ENCODE measurements at regions not wholly inside any gene's neighbourhood (a gene's known extent, or its start where the extent isn't known, plus 50 kb on each side); places are given as distances from the start of the nearest gene placed in this dataset.

- no peak overlapping the region for H3K4me3 ChIP-seq (ENCODE audit: low read depth, low read length)
- TF ChIP-seq, protein P1, sequence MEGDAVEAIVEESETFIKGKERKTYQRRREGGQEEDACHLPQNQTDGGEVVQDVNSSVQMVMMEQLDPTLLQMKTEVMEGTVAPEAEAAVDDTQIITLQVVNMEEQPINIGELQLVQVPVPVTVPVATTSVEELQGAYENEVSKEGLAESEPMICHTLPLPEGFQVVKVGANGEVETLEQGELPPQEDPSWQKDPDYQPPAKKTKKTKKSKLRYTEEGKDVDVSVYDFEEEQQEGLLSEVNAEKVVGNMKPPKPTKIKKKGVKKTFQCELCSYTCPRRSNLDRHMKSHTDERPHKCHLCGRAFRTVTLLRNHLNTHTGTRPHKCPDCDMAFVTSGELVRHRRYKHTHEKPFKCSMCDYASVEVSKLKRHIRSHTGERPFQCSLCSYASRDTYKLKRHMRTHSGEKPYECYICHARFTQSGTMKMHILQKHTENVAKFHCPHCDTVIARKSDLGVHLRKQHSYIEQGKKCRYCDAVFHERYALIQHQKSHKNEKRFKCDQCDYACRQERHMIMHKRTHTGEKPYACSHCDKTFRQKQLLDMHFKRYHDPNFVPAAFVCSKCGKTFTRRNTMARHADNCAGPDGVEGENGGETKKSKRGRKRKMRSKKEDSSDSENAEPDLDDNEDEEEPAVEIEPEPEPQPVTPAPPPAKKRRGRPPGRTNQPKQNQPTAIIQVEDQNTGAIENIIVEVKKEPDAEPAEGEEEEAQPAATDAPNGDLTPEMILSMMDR (IDR thresholded peaks at IDR 0.05; ENCODE audit: borderline replicate concordance, insufficient read depth, low read depth, low read length) = no peak
Observed at GRCh38 chr15:77731945-77732344, 99.2 kb upstream of the LINGO1 start.

- TF ChIP-seq, protein P1 (IDR thresholded peaks at IDR 0.05; ENCODE audit: borderline replicate concordance, insufficient read depth, low read depth, low read length) = no peak
Observed at GRCh38 chr15:77731067-77731466, 98.4 kb upstream of the LINGO1 start.

DNA sequence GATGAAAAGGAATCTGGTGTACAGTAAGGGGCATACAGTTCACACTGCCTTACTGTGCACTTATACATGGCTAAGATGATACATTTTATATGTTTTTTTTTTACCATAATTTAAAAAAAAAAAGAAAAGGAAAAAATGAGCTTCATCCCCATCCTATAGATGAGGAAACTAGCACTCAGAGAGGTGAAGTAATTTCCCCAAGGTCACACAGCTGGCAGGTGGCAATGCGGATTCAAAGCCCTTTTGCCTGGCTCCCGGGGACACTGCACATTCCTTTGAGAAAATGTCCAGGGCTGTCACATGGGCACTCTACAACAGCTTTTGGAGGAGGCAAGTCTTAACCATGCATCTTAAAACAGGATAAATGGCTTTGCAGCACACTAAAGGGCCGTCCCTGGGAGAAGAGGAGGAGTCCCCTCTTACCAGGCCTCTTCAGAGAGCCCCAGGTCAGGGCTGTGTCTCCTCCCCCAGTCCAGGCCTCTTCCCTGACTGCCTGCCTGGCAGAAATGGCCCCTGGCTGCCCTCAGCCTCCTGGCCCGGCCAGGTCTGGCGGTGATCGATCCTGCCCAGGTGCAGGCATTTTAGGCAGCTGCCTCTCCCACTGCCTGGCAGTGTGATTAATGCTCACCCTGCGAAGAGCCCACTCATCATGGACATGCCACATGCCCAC, 95.1 kb upstream of the LINGO1 start:
- H3K4me3 ChIP-seq (ENCODE audit: low read depth, low read length) = no peak overlapping the region
- TF ChIP-seq, protein P1 (IDR thresholded peaks at IDR 0.05; ENCODE audit: borderline replicate concordance, insufficient read depth, low read depth, low read length) = no peak

More at GRCh38 chr15:77731067-77731466, 98.4 kb upstream of the LINGO1 start:
- no peak overlapping the region for H3K4me3 ChIP-seq (ENCODE audit: low read depth, low read length)

DNA sequence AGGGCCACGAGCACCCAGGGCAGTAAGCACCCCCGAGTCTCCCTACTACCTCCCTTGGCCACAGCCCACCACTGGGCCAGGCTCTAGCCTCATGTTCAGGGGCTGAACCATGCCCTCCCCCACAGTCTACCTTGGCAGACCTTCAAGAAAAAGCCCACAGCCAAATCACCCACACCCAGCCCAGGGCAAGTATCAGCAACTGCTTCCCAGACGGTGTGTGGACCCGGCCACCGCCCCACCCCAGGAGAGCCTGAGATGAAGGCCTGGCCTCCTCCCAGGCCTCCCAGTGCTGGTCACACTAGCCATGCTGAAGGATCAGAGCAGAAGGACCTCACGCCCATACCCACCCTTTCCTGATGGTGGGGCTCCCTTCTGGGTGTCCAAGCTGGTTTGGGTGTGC, 92.0 kb upstream of the LINGO1 start:
- TF ChIP-seq, protein P1 (IDR thresholded peaks at IDR 0.05; ENCODE audit: borderline replicate concordance, insufficient read depth, low read depth, low read length) = no peak

DNA sequence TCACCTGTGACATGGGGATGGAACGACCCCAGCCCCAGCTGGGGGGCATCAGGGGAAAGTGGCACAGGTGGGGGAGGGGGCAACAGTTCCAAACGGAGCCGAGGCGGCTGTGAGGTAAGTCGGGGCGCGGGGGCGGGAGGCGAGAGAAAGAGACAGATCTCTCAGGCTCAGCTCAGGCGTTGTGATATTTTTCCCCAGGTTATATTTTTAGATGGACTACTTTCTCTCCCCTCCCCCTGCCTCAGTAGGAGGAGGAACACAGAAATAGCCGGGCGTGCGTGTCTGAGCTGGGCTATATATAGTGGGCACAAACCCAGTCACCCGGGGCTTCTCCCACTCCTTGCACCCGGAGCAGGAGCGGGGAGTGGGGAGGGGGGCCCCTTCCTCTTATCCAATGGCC, 91.0 kb upstream of the LINGO1 start:
- H3K4me3 ChIP-seq (ENCODE audit: low read depth, low read length) = no peak overlapping the region
- TF ChIP-seq, protein P1 (IDR thresholded peaks at IDR 0.05; ENCODE audit: borderline replicate concordance, insufficient read depth, low read depth, low read length) = no peak

More for the DNA sequence above, 92.0 kb upstream of the LINGO1 start:
- no peak overlapping the region for H3K4me3 ChIP-seq (ENCODE audit: low read depth, low read length)

GRCh38 chr15:77722759-77723460, 90.2 kb upstream of the LINGO1 start:
- TF ChIP-seq, protein P1 (IDR thresholded peaks at IDR 0.05; ENCODE audit: borderline replicate concordance, insufficient read depth, low read depth, low read length) = no peak
- H3K4me3 ChIP-seq (ENCODE audit: low read depth, low read length) = no peak overlapping the region

DNA sequence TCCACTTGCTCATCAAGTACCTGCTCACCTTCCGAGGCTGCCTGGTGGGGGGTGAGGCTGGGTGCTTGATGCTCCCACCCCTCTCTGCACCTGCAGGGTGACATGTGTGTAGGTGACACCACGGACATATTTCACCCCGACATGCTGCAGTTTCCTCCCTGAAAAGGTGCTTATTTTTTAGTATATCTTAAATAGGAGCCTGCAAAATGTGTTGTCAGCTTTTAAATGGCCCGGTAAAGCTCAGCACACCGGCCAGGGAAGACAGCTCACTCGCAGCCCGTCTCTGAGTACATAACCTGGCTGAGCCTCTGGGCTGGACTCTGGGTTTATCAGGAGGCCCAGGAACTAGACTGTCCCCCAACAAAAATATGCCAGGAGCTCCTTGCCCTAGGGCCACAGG, 89.3 kb upstream of the LINGO1 start:
- H3K4me3 ChIP-seq (ENCODE audit: low read depth, low read length) = no peak overlapping the region
- TF ChIP-seq, protein P1 (IDR thresholded peaks at IDR 0.05; ENCODE audit: borderline replicate concordance, insufficient read depth, low read depth, low read length) = no peak
